Esophagus muscularis mucosa (tissue), 4 donors: ENCODE measurements at regions not wholly inside any gene's neighbourhood (a gene's known extent, or its start where the extent isn't known, plus 50 kb on each side); places are given as distances from the start of the nearest gene placed in this dataset.
"Not testable (repeated sequence)": the region's sequence is repeated elsewhere in the genome, so short reads cannot be mapped to it uniquely, and the experiment has no call there.

ENCODE experiments used
- DNase-seq: peaks from one replicate; pipeline ENCODE4 v3.0.0-alpha.2; 2017; ENCODE audit errors: extremely low spot score
- H3K27ac ChIP-seq, 4 donors: fragments of 200-600 bp; sonication (generic); replicated peaks in 1 of 4; 1 replicate in 3 of 4; 2 replicates in 1 of 4; pipeline ENCODE4 v1.5.1; 2016 to 2019; ENCODE audit warnings: mild to moderate bottlenecking in 1 of 4
- H3K27me3 ChIP-seq, 4 donors: fragments of 200-600 bp; sonication (generic); one replicate each; pipeline versions ENCODE4 v1.5.1 to v1.6.0; 2016 to 2019
- H3K36me3 ChIP-seq, 4 donors: fragments of 200-600 bp; sonication (generic); one replicate each; pipeline ENCODE4 v1.5.1; 2016 to 2019
- H3K4me1 ChIP-seq, 4 donors: fragments of 200-600 bp; sonication (generic); one replicate each; pipeline ENCODE4 v1.5.1; 2016 to 2019
- H3K4me3 ChIP-seq, 4 donors: fragments of 200-600 bp; sonication (generic); 1 replicate in 2 of 4; 2 replicates in 2 of 4; pipeline ENCODE4 v1.5.1; 2016 to 2019; ENCODE audit warnings: mild to moderate bottlenecking in 4 of 4, moderate library complexity in 1 of 4
- H3K9me3 ChIP-seq, 4 donors: fragments of 200-600 bp; sonication (generic); 1 replicate in 3 of 4; 2 replicates in 1 of 4; pipeline ENCODE4 v1.5.1; 2016 to 2019
- EP300 ChIP-seq: sonication (generic); formaldehyde crosslinking; IDR thresholded peaks from one replicate; pipeline ENCODE4 v1.6.1; 2017; ENCODE audit warnings: antibody characterized with exemption
- POLR2A ChIP-seq: fragments of 450-650 bp; IDR thresholded peaks from one replicate; pipeline ENCODE4 v1.6.1; 2017; ENCODE audit warnings: antibody characterized with exemption, moderate library complexity, mild to moderate bottlenecking, low read depth
- POLR2AphosphoS5 ChIP-seq, 2 donors: sonication (generic); formaldehyde crosslinking; IDR thresholded peaks; one replicate each; pipeline ENCODE4 v1.6.1; 2017; ENCODE audit warnings: antibody characterized with exemption in 2 of 2
- WGBS: methylation state at CpG from one replicate; pipeline ENCODE4 v1.1.5; 2018; 5-methylcytosine and 5-hydroxymethylcytosine counted together
- intact Hi-C: fragments of 100-400 bp; cut with DNase I; formaldehyde crosslinking; loops from one replicate; pipeline ENCODE4 v1.15.1; 2023
- TF ChIP-seq, protein P1 (sequence below), 3 experiments: fragments of 200-600 bp in 2 of 3; fragments of 450-650 bp in 1 of 3; sonication (generic) in 2 of 3; IDR thresholded peaks; one replicate each; pipeline ENCODE4 v1.5.1; 2017 to 2019; ENCODE audit warnings: antibody characterized with exemption in 3 of 3, mild to moderate bottlenecking in 2 of 3, moderate library complexity in 1 of 3

DNA sequence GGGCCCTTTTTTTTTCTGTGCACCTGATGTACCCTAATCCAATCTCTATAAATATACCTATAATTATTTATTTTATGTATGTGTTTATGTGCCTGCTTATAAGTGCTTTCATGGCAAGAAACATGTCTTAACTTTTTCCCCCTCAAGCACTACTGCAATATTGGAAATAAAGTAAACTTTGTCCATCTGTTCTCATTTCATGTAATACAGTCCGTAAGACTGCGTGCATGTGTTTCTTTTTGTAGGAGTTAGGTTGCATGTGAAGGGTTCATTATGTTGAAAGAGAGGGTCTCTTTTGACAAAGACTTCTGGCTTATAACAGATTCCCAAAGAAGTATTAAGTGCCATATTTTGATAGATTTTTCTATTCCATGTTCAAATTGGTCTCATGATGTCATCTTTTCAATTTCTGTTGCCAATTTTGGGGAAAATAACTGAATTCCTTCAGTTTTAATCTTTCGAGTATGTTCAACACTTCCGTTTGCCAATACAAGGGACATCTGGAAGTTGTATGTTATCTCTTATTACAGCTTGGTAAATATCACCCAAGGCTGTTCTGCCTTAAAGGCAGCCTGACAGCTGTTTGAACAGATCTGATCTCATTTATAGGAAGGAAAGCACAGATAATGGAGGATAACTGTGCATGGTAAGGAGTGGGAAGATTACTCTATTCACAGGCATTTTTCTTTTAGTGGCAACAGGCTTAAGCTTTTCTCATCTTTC lies 273.1 kb upstream of the SGO1 start:
- Histone ChIP-seq H3K27ac (no peak overlapping the region), H3K4me3 (no peak overlapping the region), H3K36me3 (no peaks in the 10 kb centered on the region), H3K27me3 (no peaks in the 10 kb centered on the region), H3K4me1 (no peaks in the 10 kb centered on the region), H3K9me3 (no peaks in the 10 kb centered on the region)
- WGBS, result 67% methylated on average over 4 of the region's 4 CpGs
- no peak for DNase-seq
- intact Hi-C loops, result no loop called here
- TF ChIP-seq, protein P1, sequence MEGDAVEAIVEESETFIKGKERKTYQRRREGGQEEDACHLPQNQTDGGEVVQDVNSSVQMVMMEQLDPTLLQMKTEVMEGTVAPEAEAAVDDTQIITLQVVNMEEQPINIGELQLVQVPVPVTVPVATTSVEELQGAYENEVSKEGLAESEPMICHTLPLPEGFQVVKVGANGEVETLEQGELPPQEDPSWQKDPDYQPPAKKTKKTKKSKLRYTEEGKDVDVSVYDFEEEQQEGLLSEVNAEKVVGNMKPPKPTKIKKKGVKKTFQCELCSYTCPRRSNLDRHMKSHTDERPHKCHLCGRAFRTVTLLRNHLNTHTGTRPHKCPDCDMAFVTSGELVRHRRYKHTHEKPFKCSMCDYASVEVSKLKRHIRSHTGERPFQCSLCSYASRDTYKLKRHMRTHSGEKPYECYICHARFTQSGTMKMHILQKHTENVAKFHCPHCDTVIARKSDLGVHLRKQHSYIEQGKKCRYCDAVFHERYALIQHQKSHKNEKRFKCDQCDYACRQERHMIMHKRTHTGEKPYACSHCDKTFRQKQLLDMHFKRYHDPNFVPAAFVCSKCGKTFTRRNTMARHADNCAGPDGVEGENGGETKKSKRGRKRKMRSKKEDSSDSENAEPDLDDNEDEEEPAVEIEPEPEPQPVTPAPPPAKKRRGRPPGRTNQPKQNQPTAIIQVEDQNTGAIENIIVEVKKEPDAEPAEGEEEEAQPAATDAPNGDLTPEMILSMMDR (IDR thresholded peaks at IDR 0.05), result no peak
- TF ChIP-seq POLR2AphosphoS5 (IDR thresholded peaks at IDR 0.05), result no peak

DNA sequence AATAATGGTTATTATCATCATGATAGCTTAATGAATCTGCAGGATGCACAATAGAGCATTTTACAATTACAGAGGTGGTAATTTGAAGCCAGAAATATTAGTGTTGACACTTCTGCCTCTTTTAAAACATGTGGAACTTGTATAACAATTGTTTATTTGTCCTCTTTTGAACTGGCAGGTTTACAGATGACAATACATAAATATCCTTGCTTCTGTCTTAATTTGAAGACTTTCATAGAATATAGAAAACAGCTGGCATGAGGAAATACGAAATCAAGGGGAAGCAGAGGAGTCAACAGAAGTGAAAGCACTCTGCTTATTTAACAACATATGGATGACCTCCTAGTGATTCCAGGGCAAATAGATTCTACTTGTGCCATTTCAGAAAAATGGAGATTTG lies 270.5 kb upstream of the SGO1 start:
- TF ChIP-seq POLR2A (no peak), POLR2AphosphoS5 (IDR thresholded peaks at IDR 0.05) (no peak), EP300 (no peak)
- TF ChIP-seq, protein P1 (IDR thresholded peaks at IDR 0.05), result no peak
- intact Hi-C loops, result no loop called here

DNA sequence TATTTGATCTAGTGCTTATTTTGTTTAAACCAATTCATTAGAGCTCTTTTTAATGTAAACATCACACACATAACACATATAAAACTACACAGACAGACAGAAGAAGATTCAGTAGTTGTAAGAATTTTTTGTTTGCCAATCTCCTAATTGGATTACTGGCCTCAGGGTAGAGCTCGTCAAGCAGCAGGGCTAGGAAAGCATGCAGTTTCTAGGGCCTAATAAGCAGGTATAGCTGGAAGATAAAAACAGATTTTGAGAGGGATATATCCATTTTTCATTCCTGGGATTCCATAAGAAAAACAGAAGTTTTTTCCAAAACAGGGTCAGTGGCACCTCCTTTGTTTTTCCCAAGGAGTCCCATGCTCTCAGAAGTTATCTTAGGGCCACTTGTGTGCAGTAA lies 265.2 kb upstream of the SGO1 start:
- no peak for DNase-seq
- intact Hi-C loops, result no loop called here
- TF ChIP-seq POLR2AphosphoS5 (IDR thresholded peaks at IDR 0.05) (no peak), POLR2A (no peak), EP300 (no peak)
- TF ChIP-seq, protein P1 (IDR thresholded peaks at IDR 0.05), result no peak
- Histone ChIP-seq H3K27me3 (no peaks in the 10 kb centered on the region), H3K36me3 (no peaks in the 10 kb centered on the region), H3K9me3 (no peaks in the 10 kb centered on the region), H3K4me1 (no peaks in the 10 kb centered on the region), H3K27ac (no peak overlapping the region), H3K4me3 (no peak overlapping the region)
- WGBS, result 89% methylated on average over 1 of the region's 1 CpG

More for the DNA sequence above, 270.5 kb upstream of the SGO1 start:
- 65% methylated on average over 1 of the region's 1 CpG for WGBS
- H3K4me1 ChIP-seq, result no peaks in the 10 kb centered on the region
- no peaks in the 10 kb centered on the region for H3K36me3 ChIP-seq
- no peak overlapping the region for H3K4me3 ChIP-seq
- H3K27ac ChIP-seq, result no peak overlapping the region
- no peak for DNase-seq
- H3K9me3 ChIP-seq, result no peaks in the 10 kb centered on the region
- no peaks in the 10 kb centered on the region for H3K27me3 ChIP-seq

DNA sequence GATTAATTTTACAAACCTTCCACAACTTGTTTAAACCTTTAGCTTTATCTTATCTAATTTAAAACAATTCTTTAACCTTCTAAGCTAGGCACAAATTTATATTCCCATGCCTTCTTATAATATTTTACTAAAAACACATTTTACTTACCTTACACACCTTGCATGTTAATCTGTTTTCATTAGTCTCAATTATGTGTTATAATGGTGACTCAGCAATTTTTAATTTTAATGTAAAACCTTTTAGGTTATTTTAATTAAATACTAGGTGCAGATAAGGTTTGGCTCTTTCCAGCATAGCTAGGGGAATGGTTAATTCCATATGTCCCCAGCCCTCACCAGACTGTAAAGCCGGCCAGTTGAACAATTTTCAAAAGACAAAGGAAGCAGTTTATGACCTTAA lies 264.6 kb upstream of the SGO1 start:
- 93% methylated on average over 1 of the region's 1 CpG for WGBS
- Histone ChIP-seq H3K27ac (no peak overlapping the region), H3K4me3 (no peak overlapping the region), H3K27me3 (no peaks in the 10 kb centered on the region), H3K4me1 (no peaks in the 10 kb centered on the region), H3K9me3 (no peaks in the 10 kb centered on the region), H3K36me3 (no peaks in the 10 kb centered on the region)
- TF ChIP-seq POLR2A, result no peak
- intact Hi-C loops, result no loop called here
- no peak for DNase-seq

DNA sequence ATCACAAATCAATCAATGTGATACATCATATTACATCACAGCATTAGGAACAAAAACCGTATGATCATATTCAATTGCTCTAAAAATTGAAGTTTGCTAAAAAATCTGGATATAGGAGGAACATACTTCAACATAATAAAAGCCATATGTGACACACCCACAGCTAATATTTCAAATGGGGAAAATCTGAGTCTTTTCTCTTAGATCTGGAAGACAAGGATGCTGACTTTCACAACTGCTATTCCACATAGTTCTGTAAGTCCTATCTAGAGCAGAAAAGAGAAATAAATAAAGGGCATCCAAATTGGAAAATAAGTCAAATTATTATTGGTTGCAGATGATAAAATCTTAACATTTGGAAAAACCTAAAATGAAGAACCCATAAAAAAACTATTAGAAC lies 256.8 kb upstream of the SGO1 start:
- whole genome bisulfite sequencing, result 77% methylated on average over 1 of the region's 1 CpG

DNA sequence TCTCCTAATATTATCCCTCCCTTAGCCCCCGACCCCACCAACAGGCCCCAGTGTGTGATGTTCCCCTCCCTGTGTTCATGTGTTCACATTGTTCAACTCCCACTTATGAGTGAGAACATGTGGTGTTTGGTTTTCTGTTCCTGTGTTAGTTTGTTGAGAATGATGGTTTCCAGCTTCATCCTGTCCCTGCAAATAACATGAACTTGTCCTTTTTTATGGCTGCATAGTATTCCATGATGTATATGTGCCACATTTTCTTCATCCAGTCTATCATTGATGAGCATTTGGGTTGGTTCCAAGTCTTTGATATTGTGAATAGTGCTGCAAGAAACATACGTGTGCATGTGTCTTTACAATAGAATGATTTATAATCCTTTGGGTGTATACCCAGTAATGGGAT lies 241.3 kb upstream of the SGO1 start:
- H3K27ac ChIP-seq, H3K4me3 ChIP-seq, DNase-seq, H3K36me3 ChIP-seq, H3K27me3 ChIP-seq, intact Hi-C loops, H3K4me1 ChIP-seq: not testable (repeated sequence)
- H3K9me3 ChIP-seq, result peaks cover 0 to 19% (median 10%) of the 10 kb centered on the region in 4 donors
- WGBS, result 74% methylated on average over 2 of the region's 2 CpGs

More for the DNA sequence above, 256.8 kb upstream of the SGO1 start:
- TF ChIP-seq EP300 (no peak), POLR2AphosphoS5 (IDR thresholded peaks at IDR 0.05) (no peak), POLR2A (no peak)
- TF ChIP-seq, protein P1 (IDR thresholded peaks at IDR 0.05), result no peak
- Histone ChIP-seq H3K4me3 (no peak overlapping the region), H3K27me3 (no peaks in the 10 kb centered on the region), H3K9me3 (no peaks in the 10 kb centered on the region), H3K27ac (no peak overlapping the region), H3K4me1 (no peaks in the 10 kb centered on the region), H3K36me3 (no peaks in the 10 kb centered on the region)
- intact Hi-C loops, result no loop called here
- DNase-seq, result no peak
